Peyer's patch (tissue), 4 donors: ENCODE measurements at regions not wholly inside any gene's neighbourhood (a gene's known extent, or its start where the extent isn't known, plus 50 kb on each side); places are given as distances from the start of the nearest gene placed in this dataset.

Experiments used
- DNase-seq, 3 donors: peaks; one replicate each; pipeline ENCODE4 v3.0.0-alpha.2; 2017 to 2019
- H3K27ac ChIP-seq, 4 donors: fragments of 200-600 bp; sonication (generic); one replicate each; pipeline ENCODE4 v1.5.1; 2016 to 2019
- H3K27me3 ChIP-seq, 2 donors: fragments of 200-600 bp; sonication (generic); one replicate each; pipeline ENCODE4 v1.5.1; 2019
- H3K36me3 ChIP-seq, 3 donors: fragments of 200-600 bp; sonication (generic); one replicate each; pipeline ENCODE4 v1.5.1; 2016 to 2019
- H3K4me1 ChIP-seq, 4 donors: fragments of 200-600 bp; sonication (generic); one replicate each; pipeline ENCODE4 v1.5.1; 2016 to 2019
- H3K4me3 ChIP-seq, 4 donors: fragments of 200-600 bp; sonication (generic); 1 replicate in 3 of 4; 2 replicates in 1 of 4; pipeline ENCODE4 v1.5.1; 2016 to 2019; ENCODE audit warnings: mild to moderate bottlenecking in 1 of 4
- H3K9me3 ChIP-seq, 4 donors: fragments of 200-600 bp; sonication (generic); one replicate each; pipeline ENCODE4 v1.5.1; 2016 to 2019; ENCODE audit warnings: mild to moderate bottlenecking in 1 of 4
- CTCF ChIP-seq, 6 experiments: fragments of 450-650 bp in 4 of 6; fragments of 200-600 bp in 2 of 6; sonication (generic) in 1 of 6; IDR thresholded peaks; one replicate each; pipeline ENCODE4 v1.5.1; 2017 to 2019; ENCODE audit warnings: antibody characterized with exemption in 6 of 6, mild to moderate bottlenecking in 3 of 6, moderate library complexity in 1 of 6
- POLR2A ChIP-seq, 2 donors: fragments of 450-650 bp; IDR thresholded peaks; one replicate each; pipeline ENCODE4 v1.5.1; 2017; ENCODE audit warnings: antibody characterized with exemption in 2 of 2, mild to moderate bottlenecking in 2 of 2, moderate library complexity in 2 of 2

- DNase-seq, result no peak
- H3K9me3 ChIP-seq, result no peaks in the 10 kb centered on the region
- no peaks in the 10 kb centered on the region for H3K36me3 ChIP-seq
- no peak overlapping the region for H3K4me3 ChIP-seq
- H3K27me3 ChIP-seq, result no peaks in the 10 kb centered on the region
- no peak overlapping the region for H3K27ac ChIP-seq
- H3K4me1 ChIP-seq, result no peaks in the 10 kb centered on the region
- no peak for TF ChIP-seq CTCF (IDR thresholded peaks at IDR 0.05)
- TF ChIP-seq POLR2A (IDR thresholded peaks at IDR 0.05), result no peak
These were observed 471.7 kb upstream of the STXBP6 start for GRCh38 chr14:25521616-25522015.

GRCh38 chr14:25520821-25521220 is 470.9 kb upstream of the STXBP6 start:
- no peak for DNase-seq
- no peak for TF ChIP-seq POLR2A (IDR thresholded peaks at IDR 0.05)
- no peak for TF ChIP-seq CTCF (IDR thresholded peaks at IDR 0.05)
- H3K9me3 ChIP-seq, result no peaks in the 10 kb centered on the region
- no peak overlapping the region for H3K27ac ChIP-seq
- H3K36me3 ChIP-seq, result no peaks in the 10 kb centered on the region
- no peaks in the 10 kb centered on the region for H3K27me3 ChIP-seq
- H3K4me1 ChIP-seq, result no peaks in the 10 kb centered on the region
- H3K4me3 ChIP-seq, result no peak overlapping the region

- H3K36me3 ChIP-seq, result no peaks in the 10 kb centered on the region
- H3K4me3 ChIP-seq, result no peak overlapping the region
- H3K27me3 ChIP-seq, result no peaks in the 10 kb centered on the region
- H3K4me1 ChIP-seq, result no peaks in the 10 kb centered on the region
- TF ChIP-seq POLR2A (IDR thresholded peaks at IDR 0.05) (no peak), CTCF (IDR thresholded peaks at IDR 0.05) (no peak)
- DNase-seq, result no peak
- H3K27ac ChIP-seq, result no peak overlapping the region
- no peaks in the 10 kb centered on the region for H3K9me3 ChIP-seq
These were observed 468.4 kb upstream of the STXBP6 start for GRCh38 chr14:25518364-25518763.

- Histone ChIP-seq H3K9me3 (no peaks in the 10 kb centered on the region), H3K36me3 (no peaks in the 10 kb centered on the region), H3K27ac (no peak overlapping the region), H3K4me3 (no peak overlapping the region), H3K27me3 (no peaks in the 10 kb centered on the region), H3K4me1 (no peaks in the 10 kb centered on the region)
- DNase-seq, result no peak
- TF ChIP-seq POLR2A (IDR thresholded peaks at IDR 0.05) (no peak), CTCF (IDR thresholded peaks at IDR 0.05) (no peak)
These were observed 466.9 kb upstream of the STXBP6 start for GRCh38 chr14:25516838-25517237.

- no peak for DNase-seq
- Histone ChIP-seq H3K4me3 (no peak overlapping the region), H3K4me1 (no peaks in the 10 kb centered on the region), H3K27me3 (no peaks in the 10 kb centered on the region), H3K9me3 (no peaks in the 10 kb centered on the region), H3K27ac (no peak overlapping the region), H3K36me3 (no peaks in the 10 kb centered on the region)
- TF ChIP-seq CTCF (IDR thresholded peaks at IDR 0.05), result no peak
- TF ChIP-seq POLR2A (IDR thresholded peaks at IDR 0.05), result no peak
These were observed 458.9 kb upstream of the STXBP6 start for GRCh38 chr14:25508845-25509244.

GRCh38 chr14:25501749-25502148 is 451.8 kb upstream of the STXBP6 start:
- no peak for TF ChIP-seq CTCF (IDR thresholded peaks at IDR 0.05)
- TF ChIP-seq POLR2A (IDR thresholded peaks at IDR 0.05), result no peak
- Histone ChIP-seq H3K4me1 (no peaks in the 10 kb centered on the region), H3K4me3 (no peak overlapping the region), H3K36me3 (no peaks in the 10 kb centered on the region), H3K9me3 (no peaks in the 10 kb centered on the region), H3K27me3 (no peaks in the 10 kb centered on the region), H3K27ac (no peak overlapping the region)
- no peak for DNase-seq
